Putamen (tissue), 1 donor: ENCODE measurements at regions not wholly inside any gene's neighbourhood (a gene's known extent, or its start where the extent isn't known, plus 50 kb on each side); places are given as distances from the start of the nearest gene placed in this dataset.
"Not testable (repeated sequence)": the region's sequence is repeated elsewhere in the genome, so short reads cannot be mapped to it uniquely, and the experiment has no call there.

Experiments used
- DNase-seq: peaks from one replicate; pipeline ENCODE4 v3.0.0-alpha.2; 2016; ENCODE audit warnings: low spot score

DNA sequence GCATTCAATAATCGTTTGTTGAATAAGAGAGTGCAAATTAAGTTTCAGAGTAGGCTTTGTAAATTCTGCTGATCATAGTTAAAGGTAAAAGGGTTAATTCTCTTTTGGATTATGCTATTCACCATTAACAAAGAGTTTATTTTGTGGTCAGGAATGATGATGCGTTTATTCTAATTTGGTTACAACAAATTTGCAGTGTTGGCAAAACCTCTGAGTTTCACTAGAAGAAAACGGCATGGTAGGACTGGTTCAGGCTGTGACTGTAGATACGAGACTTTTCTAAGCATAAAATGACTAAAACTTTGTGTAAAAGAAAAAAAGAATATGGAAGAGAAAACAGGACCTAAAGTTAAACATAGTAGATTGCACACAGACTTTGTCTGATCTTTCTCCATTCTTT lies 234.7 kb downstream of the TLR4 start:
- DNase-seq: no peak

DNA sequence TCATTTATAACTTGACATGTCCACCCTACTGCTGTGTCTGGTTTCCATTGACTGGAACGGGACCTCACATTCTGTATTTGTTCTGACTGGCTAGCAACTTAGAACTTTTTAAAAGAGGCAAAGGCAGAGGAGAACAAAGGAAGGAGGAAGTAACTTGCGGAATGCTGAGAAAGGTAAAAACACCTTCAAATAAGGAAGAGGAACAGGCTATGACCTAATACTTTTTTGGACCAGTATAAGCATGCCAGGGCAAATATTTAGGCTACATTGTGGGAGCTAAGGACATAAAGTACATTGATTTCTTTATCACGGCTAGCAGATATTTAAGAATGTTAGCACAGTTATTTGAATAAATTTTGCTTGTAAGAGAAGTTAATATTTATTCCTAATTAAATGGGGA lies 240.5 kb downstream of the TLR4 start:
- not testable (repeated sequence) for DNase-seq

DNA sequence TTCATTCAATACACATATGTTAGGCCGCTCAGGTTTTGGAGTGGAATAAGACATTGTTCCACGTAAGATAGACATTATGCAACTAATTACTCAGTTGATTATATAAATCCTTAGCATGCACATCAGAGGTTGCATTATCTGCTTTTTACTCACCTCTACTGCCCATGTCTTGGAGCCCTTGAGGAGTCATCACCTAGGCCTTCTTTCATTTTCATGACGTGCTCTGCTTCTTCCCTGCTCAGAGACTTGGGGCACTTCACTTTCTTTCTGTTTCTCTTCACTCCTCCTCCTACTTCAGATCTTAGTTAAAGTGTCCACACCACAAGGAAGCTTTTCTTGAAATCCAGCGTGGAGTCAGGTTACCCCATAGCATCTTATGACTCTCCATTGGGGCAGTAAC lies 241.1 kb downstream of the TLR4 start:
- DNase-seq: no peak

DNA sequence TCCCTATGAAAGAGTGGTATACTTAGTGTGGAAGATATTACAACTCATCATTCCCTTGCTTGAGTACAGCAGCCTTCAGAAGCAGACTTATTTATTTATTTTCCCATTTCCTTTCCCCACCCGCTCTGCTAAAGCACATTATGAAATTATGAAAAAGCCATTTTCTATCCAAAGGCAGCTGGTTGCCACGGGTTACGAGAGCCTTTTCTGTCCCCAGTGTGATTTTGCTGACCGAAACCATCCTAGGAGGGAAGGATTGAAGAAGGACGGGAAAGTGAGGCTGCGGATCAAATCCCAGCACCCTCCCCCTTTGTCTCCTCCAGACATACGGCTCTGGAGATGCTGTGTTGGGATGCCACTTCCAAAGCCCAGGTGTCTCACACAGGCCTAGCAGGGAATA lies 246.9 kb downstream of the TLR4 start:
- DNase-seq: no peak

DNA sequence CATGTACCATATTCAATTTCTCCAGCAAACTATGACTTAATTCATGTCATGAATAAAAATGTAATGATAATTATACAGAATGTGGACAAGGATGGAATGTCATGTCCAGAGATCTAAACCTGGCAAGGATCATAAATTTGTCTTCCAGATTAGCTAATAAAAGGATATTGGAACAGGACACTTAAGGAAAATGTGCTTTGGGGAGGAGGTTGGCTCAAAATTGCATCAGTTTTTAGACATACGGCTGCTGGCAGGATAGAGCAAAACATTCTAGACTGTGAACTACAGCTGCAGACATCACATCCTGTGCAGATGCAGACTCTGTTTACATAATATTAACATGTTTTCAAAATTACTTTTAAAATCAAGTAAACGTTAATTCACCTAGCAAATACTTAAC lies 248.4 kb downstream of the TLR4 start:
- no peak for DNase-seq

DNA sequence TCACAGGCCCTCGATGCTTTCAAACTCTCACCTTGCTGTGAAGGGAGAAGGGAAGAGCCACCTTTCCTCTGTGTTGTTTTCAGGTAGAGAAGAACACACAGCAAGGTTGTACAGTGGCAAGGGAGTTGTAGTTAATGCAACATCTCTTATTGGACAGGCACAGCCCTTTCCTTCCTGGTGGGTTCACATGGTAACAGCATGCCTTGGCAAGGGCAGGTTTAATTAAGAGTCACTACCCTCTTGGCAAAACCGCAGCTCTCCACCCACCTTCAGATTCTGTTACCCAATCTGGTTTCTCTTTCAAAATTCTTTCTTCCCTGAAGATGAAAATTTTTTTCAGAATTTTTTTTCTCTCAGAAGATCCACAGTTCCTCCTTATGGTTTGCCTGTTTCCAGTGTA lies 253.1 kb downstream of the TLR4 start:
- no peak for DNase-seq

DNA sequence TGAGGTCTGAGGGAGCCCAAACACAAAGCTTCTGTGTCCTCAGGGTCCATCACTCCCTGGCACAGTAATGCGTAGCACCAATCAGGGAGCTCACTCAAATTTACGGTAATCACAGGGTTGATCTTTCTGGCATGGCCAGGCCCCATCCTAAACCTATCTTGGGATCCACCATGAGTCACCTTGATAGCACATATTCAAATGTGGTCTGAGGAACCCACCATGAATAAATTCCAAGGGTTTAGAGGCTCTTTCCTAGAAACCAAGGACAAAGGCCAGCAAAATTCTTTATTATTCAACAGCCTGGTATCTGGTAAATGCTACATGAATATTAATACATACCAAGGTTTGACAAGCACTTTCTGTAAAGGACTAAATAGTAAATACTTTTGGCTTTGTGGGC lies 254.5 kb downstream of the TLR4 start:
- DNase-seq: no peak

DNA sequence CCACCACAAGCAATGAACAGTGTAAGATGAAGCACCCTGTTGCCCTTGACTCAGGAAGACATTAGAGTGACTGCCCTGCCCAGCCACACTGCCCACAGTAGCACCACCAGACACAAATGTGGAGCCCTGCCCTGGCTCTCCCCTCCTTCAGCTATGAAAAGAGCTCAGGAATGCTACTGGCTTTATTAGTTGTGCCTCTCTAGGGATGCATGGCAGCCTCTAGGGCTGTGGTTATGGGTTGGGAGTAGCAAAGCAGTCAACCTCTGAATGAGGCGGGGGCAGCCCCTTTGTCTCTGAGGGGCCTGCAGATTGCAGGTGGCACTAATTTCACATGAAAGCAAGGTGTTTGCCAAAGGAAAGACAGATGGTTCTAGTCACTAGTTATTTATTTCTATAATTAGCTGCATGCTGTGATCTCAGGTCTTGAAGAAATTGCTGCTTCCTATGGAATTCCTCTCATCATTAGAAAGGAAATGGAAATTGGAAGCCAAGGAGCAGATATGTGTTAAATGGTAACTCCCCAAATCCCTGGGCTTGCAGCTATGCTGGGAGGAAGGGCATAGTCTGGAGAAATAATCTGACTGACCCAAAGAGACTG lies 259.4 kb downstream of the TLR4 start:
- DNase-seq: no peak

DNA sequence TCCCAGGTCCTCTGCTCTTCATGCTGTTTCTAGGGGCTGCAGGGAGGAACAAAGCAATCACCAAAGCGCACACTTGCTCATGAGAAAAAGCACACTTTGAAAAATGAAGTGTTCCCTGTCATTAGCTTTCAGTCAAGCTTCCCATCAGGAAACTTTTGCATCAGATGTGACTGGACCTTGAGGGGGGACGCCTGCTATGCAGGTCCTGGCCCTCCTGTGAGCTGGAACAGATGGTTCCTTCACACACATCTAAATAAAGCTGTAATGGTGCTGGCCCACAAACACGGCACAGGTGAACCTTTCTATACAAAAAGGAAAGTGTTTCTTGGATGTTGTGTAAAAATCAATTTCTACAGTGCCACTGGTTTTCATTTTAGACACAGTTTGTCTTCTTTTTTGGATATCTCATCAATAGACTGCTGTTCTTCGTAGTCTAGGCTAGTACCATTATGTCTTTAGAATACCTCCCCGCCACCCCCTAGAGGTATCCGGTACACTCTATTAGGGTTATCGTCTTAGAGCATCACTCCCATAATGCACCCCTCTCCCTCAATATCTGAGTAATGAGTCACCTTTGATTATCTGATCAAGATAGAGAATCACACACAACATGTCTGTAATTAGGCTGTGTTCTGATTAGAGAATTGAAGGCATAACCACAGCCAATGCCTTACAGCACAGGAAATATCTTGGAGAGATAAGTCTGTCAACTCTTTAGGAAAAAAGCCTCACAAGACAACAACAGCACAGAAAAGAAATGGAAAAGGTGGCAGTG lies 266.3 kb downstream of the TLR4 start:
- DNase-seq: no peak

DNA sequence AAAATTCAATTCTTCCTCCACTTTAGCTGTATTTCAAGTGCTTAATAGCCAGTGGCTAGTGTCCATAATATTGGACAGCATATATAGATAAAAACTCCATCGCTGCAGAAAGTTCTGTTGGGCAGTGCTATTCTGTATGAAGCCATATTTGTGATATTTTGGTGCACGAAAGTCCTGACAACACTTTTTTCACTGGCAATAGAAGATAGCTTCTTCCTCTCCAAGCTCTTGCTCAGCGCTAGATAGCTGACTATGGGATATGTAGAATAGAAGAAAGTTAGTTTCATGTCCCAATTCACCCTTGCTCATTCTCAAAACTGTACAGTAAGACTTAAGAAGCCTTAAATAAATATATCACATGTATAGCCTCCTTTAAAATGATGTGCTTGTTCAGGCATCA lies 269.9 kb downstream of the TLR4 start:
- no peak for DNase-seq

DNA sequence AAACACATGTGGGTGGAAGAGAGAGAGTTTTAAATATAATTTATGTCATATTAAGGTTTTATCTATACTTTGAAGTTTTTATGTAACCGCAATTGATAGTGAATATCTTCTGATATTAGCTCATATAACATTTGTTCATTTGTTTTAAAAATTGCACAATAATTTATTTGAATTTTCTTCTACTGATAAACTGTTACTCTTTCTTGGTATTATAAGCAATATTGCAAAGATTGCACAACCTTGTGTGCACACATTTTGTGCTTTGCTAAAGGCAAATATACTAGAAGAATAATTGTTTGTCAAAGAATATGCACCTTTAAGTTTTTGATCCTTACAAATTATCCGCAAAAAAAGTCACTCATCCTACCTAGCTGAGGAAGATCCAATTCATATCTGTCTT lies 275.7 kb downstream of the TLR4 start:
- DNase-seq: no peak

DNA sequence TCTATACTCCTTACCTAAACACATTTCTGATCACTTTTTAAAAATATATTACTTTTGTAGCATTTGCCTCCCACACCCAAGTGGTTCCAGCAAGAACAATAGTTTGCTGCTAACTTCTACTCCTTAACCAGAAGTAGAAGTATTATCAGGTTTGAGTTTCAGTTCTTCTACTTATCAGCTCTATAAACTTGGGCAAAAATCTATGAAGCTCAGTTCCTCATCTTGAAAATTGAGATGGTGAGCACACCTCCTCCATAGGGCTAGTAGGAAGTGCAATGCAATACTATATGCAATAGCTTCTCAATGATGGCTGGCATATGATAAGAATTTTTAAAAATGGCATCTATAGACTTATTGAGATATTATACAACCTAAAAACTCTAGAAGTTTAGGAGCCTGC lies 283.7 kb downstream of the TLR4 start:
- no peak for DNase-seq

DNA sequence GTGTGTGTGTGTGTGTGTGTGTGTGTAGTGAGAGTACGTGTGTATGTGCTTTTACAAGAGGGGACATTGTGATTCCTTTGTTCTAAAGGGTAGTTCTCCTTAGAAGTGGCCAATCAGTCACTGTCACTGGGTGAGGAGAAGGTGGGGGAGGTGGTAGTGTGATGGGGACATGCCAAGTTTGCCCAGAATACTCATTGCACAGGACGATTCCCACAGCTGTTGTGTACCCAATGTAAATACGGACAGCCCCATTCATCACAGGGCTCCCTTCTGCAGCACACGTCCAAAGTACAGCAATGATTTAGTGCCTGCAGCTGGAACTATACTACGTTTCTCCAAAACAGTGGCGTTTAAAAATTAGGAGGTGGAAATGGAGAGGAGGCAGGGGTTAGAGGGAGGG lies 287.8 kb downstream of the TLR4 start:
- no peak for DNase-seq

DNA sequence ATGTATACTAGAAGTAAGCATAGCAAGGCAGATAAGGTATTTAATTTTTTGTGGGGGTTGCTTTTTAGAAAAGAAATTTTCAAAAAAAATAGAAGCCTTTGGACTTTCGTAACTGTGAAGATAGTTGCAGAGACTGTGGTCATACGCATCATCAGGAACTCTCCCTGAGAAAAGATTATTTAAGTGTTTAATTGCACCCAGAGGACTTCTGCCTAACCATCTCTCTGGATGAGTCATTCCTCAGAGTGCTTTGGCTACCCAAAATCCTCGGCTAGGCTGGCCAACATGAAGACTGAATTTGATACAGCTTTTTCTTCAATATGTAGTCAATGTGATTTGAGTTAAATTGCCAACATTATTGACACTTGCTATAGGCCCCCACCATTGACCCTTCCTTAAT lies 296.4 kb downstream of the TLR4 start:
- no peak for DNase-seq

DNA sequence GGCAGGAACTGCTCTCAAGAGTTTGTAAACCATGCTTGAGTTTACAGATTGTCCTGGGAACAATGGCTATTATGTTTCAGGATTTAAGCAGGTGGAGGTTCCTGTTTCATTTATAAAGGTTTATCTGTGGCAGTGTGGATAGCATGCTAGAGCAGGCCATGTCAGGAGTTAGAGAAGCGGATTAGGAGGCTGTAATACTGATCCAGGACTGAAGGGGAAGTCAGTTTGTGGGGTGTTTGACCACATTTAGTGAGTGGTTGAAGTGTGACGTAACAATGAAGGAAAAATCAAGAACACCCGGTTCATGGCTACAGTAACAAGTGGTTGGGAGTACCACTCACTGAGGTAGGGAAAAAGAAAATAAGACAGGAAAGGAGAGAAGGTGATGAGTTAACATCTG lies 299.0 kb downstream of the TLR4 start:
- DNase-seq: no peak

DNA sequence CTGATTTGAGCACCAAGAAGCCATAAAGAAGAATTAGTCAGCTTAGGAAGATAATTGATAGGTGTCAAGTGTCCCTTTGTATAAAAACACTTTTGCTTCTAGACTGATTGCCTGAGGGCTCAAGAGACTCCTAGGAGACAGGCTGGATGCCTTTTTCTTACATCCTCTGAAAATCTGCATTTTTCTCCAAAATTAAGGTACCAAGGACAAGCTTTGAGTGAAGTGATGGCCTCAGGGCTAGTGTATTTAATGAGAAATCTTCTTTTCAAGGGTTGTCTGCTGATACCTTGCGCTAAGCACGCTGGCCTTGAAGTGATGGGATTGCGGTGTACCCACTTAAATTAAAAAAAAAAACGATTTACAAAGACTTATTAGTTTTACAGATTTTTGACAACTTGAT lies 304.0 kb downstream of the TLR4 start:
- DNase-seq: no peak

DNA sequence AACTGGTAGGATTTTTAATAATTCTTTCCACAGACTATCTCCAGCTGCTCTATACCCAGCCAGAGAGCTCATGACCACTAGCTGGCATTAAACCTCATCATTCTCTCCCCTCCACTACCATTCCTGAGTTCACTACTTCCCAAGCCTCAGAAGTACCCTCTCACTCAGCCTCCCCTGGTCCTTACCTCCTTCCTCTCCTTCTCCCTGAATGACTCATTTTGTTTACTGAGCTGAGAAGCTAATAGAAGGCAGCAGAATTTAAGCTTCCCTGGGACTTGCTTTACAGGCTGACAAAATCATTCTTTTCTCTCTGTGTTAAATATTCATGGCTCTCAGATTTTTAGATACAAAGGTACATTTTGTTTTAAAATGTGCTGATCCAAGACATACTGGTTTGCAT lies 305.4 kb downstream of the TLR4 start:
- DNase-seq: no peak

DNA sequence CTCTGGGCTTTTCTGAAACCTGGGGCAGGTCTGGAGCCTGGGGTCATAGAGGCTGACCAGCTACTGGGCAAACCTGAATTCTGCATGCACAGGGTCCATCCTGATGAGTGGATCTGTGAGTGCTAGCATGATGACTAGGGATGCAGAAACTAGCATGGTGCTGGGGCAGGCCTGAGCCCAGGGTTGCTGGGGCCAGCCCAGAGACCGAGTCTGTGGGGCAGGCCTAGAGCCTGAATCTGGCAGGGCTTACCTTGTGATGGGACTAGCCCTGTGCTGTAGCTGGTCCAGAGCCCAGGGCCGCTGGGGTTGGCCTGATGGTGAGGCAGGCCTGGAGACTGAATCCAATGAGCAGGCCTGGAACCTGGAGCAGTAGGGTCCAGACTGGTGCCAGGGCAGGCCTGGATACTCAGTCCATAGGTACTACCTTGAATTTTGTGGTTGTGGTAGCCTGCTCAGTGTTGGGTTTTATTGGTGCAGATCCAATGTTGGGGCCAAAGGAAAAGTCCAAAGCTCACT lies 313.5 kb downstream of the TLR4 start:
- no peak for DNase-seq

DNA sequence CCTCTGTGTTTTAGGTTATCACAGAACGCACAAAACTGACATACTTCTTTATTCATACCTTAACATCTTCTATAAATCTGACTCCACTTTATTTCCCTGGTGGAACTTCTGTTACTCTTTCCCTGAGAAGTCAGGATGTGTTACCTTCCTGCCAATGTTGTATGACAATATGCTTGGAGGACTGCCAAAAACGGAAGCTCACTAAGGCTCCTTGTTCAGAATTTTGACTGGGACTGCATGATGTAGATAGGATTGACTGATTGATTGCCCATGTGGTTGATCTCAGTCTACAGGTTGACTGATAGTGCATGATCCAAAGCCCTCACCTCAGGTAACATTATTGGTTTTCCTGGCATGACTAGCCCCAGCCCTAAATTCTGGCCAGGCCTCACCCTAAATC lies 319.4 kb downstream of the TLR4 start:
- no peak for DNase-seq

DNA sequence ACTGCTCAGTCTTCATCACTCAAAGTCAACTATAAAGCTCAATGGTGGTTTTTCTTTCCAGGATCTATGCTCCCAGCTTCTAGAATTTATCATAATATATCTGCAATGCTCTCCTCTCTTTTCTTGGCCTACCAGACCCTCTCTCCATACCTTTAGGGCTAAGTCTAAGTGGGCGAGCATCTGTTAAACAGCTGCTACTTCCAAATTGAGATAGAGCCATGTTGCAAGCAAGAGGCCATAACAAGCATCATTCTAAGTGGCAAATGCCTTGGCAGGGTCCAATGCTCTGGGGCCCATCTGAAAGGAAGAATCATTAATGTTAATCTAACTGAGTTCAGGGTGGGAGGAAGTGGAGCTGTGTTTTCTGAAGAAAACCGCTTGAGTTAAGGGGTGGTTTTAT lies 324.0 kb downstream of the TLR4 start:
- DNase-seq: no peak

DNA sequence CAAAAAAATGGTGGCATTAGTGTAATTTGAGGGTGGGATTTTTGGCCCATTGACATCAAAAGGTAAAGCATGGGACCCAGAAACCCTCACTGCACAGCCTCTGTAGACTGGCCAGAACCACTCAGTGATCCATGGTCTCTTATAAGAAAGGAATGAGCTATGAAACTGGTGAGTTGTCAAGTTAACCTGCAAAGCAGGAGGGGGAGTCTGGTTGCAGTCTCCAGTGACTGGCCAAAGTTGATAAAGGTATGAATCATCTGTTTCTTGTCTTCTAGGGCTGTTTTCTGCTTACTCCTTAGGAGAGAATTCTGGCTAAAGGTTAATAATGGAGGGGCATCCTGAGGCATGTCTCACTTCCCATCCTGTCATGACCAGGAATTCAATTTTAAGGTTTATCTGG lies 325.2 kb downstream of the TLR4 start:
- no peak for DNase-seq

DNA sequence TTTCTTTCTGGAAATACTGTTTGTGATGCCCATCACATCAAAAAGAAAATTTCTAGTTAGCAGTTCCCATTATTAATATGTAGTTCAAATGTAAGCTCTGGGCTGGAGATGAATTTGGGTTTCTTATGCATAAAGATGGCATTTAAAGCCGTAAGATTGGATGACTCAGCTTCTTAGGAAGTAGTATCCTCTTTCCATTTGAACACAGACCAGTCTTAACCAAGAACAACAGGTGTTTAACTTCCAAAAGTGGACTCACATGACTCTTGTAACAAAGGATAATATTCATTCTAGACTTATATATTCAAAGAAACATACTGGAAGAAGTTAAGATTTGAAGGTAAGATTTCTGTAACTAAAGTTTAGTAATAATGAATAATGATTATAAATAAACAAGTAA lies 330.5 kb downstream of the TLR4 start:
- DNase-seq: no peak

DNA sequence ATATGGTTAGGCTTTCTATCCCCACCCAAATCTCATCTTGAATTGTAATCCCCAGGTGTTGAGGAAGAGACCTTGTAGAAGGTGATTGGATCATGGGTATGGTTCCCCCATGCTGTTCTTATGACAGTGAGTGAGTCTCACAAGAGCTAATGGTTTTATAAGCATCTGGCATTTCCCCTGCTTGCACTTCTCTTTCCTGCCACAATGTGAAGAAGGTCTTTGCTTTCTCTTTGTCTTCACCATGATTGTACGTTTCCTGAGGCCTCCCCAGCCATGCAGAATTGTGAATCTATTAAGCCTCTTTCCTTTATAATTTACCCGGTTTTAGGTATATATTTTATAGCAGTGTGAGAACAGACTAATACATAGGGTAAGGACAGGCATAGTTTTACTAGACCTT lies 334.5 kb downstream of the TLR4 start:
- no peak for DNase-seq

DNA sequence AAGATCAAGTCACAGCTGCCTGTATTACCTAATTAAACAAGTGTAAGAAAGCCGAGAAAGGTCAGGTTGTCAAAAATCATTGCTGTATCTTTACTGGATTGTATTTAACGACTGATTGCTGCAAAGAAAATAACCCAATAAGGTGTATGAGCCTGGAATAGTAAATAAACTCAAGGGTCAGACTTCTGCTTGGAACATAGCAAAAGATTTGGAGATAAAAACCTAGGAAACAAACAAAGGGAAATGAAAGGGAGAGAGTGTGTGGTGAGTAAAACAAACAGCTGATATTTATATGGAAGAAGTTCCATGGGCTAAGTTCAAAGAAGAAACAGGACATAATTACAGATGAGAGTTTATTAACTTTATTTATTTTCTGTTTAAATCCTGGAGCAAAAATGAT lies 354.0 kb downstream of the TLR4 start:
- no peak for DNase-seq
